IMR-90 (cell line): ENCODE measurements at regions not wholly inside any gene's neighbourhood (a gene's known extent, or its start where the extent isn't known, plus 50 kb on each side); places are given as distances from the start of the nearest gene placed in this dataset.

Experiments
- ATAC-seq: fragments of 200-7000 bp; cut with Tn5 transposase; 2 replicates; pipeline ENCODE4 v1.9.1; 2020; ENCODE audit warnings: low read depth, mild to moderate bottlenecking, moderate library complexity
- BruUV-seq: library from RNA; stranded (reverse); fragments of 400-500 nt; replicated peaks from 2 replicates; lab custom pipeline; 2021; lab: Mats Ljungman, UMichigan
- CTCF ChIA-PET: fragments of 300-600 bp; formaldehyde crosslinking; extraction: SDS; loops from one replicate; lab custom pipeline; 2021; ENCODE audit warnings: antibody characterized with exemption; lab: Yijun Ruan, JAX
- POLR2A ChIA-PET: fragments of 300-600 bp; sonication (Branson Sonifier 250); formaldehyde crosslinking; loops from one replicate; lab custom pipeline; 2022; ENCODE audit warnings: antibody characterized with exemption; ENCODE audit not compliant: unreplicated experiment; lab: Charles Lee
- DNase-seq: peaks from one replicate; pipeline ENCODE4 v3.0.0; 2013
- H2AFZ ChIP-seq: replicated peaks from 2 replicates; pipeline ENCODE3; 2013; ENCODE audit warnings: low read length, mild to moderate bottlenecking; ENCODE audit not compliant: poor library complexity
- H2AK5ac ChIP-seq: 2 replicates; pipeline ENCODE4 v1.6.1; 2013; ENCODE audit warnings: low read depth, low read length, inconsistent platforms
- H2AK9ac ChIP-seq: replicated peaks from 2 replicates; pipeline ENCODE3; 2013; ENCODE audit warnings: mild to moderate bottlenecking, low read depth, low read length, moderate library complexity; ENCODE audit not compliant: poor library complexity
- H2BK120ac ChIP-seq: 2 replicates; pipeline ENCODE4 v1.6.1; 2013; ENCODE audit warnings: low read depth, low read length, inconsistent platforms
- H2BK15ac ChIP-seq: 3 replicates; pipeline ENCODE4 v1.6.1; 2013; ENCODE audit warnings: low read depth, low read length, inconsistent platforms
- H2BK20ac ChIP-seq: 2 replicates; pipeline ENCODE4 v1.6.1; 2013; ENCODE audit warnings: low read depth, mild to moderate bottlenecking, inconsistent platforms, low read length, moderate library complexity
- H2BK5ac ChIP-seq: 2 replicates; pipeline ENCODE4 v1.6.1; 2013; ENCODE audit warnings: mild to moderate bottlenecking, low read depth, low read length, inconsistent platforms; ENCODE audit not compliant: poor library complexity, severe bottlenecking
- H3K14ac ChIP-seq: replicated peaks from 2 replicates; pipeline ENCODE4 v1.6.1; 2013; ENCODE audit warnings: low read depth, low read length, inconsistent platforms
- H3K18ac ChIP-seq: 2 replicates; pipeline ENCODE4 v1.6.1; 2013; ENCODE audit warnings: low read depth, low read length, control low read depth
- H3K23ac ChIP-seq: 2 replicates; pipeline ENCODE4 v1.6.1; 2013; ENCODE audit warnings: low read depth, low read length, inconsistent platforms
- H3K27ac ChIP-seq: 2 replicates; pipeline ENCODE4 v1.5.1; 2013; ENCODE audit warnings: mild to moderate bottlenecking, control low read depth, low read length; ENCODE audit not compliant: insufficient read depth
- H3K27me3 ChIP-seq: 2 replicates; pipeline ENCODE4 v1.6.1; 2013; ENCODE audit warnings: low read length; ENCODE audit not compliant: control insufficient read depth, insufficient read depth
- H3K36me3 ChIP-seq: 2 replicates; pipeline ENCODE4 v1.6.1; 2013; ENCODE audit warnings: low read length, mixed read lengths; ENCODE audit not compliant: control insufficient read depth, insufficient read depth
- H3K4ac ChIP-seq: 2 replicates; pipeline ENCODE4 v1.6.1; 2013; ENCODE audit warnings: low read depth, low read length, inconsistent platforms
- H3K4me1 ChIP-seq: 2 replicates; pipeline ENCODE4 v1.6.1; 2013; ENCODE audit warnings: low read length, mixed read lengths; ENCODE audit not compliant: control insufficient read depth, insufficient read depth
- H3K4me2 ChIP-seq: 2 replicates; pipeline ENCODE4 v1.6.1; 2013; ENCODE audit warnings: low read depth, mild to moderate bottlenecking, control low read depth, low read length, moderate library complexity
- H3K4me3 ChIP-seq: 2 replicates; pipeline ENCODE4 v1.5.1; 2013; ENCODE audit warnings: low read depth, mild to moderate bottlenecking, control low read depth, low read length, moderate library complexity; ENCODE audit not compliant: insufficient read depth
- H3K56ac ChIP-seq: 2 replicates; pipeline ENCODE4 v1.6.1; 2013; ENCODE audit warnings: low read length, inconsistent platforms; ENCODE audit not compliant: insufficient read depth; ENCODE audit errors: extremely low read depth
- H3K79me1 ChIP-seq, 2 experiments: 2 replicates each; pipeline ENCODE4 v1.6.1; 2013; ENCODE audit warnings: low read length in 2 of 2, inconsistent platforms in 1 of 2, low read depth in 1 of 2
- H3K9ac ChIP-seq: 2 replicates; pipeline ENCODE4 v1.6.1; 2013; ENCODE audit warnings: low read depth, low read length, control low read depth
- H3K9me1 ChIP-seq: 2 replicates; pipeline ENCODE4 v1.6.1; 2013; ENCODE audit warnings: low read length, inconsistent platforms; ENCODE audit not compliant: insufficient read depth
- H3K9me3 ChIP-seq: 2 replicates; pipeline ENCODE4 v1.6.1; 2013; ENCODE audit warnings: low read length; ENCODE audit not compliant: control insufficient read depth, insufficient read depth
- H4K20me1 ChIP-seq: 2 replicates; pipeline ENCODE4 v1.6.1; 2013; ENCODE audit warnings: low read length, inconsistent platforms; ENCODE audit not compliant: insufficient read depth
- H4K5ac ChIP-seq: 2 replicates; pipeline ENCODE4 v1.6.1; 2013; ENCODE audit warnings: mild to moderate bottlenecking, low read depth, low read length, control low read depth
- H4K8ac ChIP-seq, 2 experiments: 2 replicates each; pipeline ENCODE4 v1.6.1; 2013; ENCODE audit warnings: low read depth in 2 of 2, low read length in 2 of 2, control low read depth in 1 of 2, inconsistent platforms in 1 of 2
- H4K91ac ChIP-seq: 2 replicates; pipeline ENCODE4 v1.6.1; 2013; ENCODE audit warnings: low read depth, low read length, inconsistent platforms; ENCODE audit not compliant: insufficient read depth
- BHLHE40 ChIP-seq: fragments of 150-350 bp; IDR thresholded peaks from 2 replicates; pipeline ENCODE4 v1.6.1; 2016; ENCODE audit warnings: mild to moderate bottlenecking, low read depth, low read length
- CEBPB ChIP-seq: IDR thresholded peaks from 2 replicates; pipeline ENCODE4 v1.6.1; 2012; ENCODE audit warnings: low read depth, low read length, improper control_type of control experiment
- CHD1 ChIP-seq: IDR thresholded peaks from 2 replicates; pipeline ENCODE4 v1.6.1; 2012; ENCODE audit warnings: low read depth, low read length, improper control_type of control experiment
- CTCF ChIP-seq: conservative IDR thresholded peaks from 2 replicates; pipeline ENCODE4 v1.5.1; 2012; ENCODE audit warnings: mild to moderate bottlenecking, low read depth, low read length, improper control_type of control experiment
- FOS ChIP-seq: fragments of 150-350 bp; IDR thresholded peaks from 2 replicates; pipeline ENCODE4 v1.6.1; 2016; ENCODE audit warnings: low read depth, low read length
- MAFK ChIP-seq: IDR thresholded peaks from 2 replicates; pipeline ENCODE4 v1.6.1; 2012; ENCODE audit warnings: low read depth, low read length, improper control_type of control experiment
- MAZ ChIP-seq: IDR thresholded peaks from 2 replicates; pipeline ENCODE4 v1.6.1; 2012; ENCODE audit warnings: low read depth, mild to moderate bottlenecking, low read length, improper control_type of control experiment, moderate library complexity, borderline replicate concordance
- MXI1 ChIP-seq: IDR thresholded peaks from 2 replicates; pipeline ENCODE4 v1.6.1; 2012; ENCODE audit warnings: low read depth, mild to moderate bottlenecking, low read length, moderate library complexity, borderline replicate concordance
- NFE2L2 ChIP-seq: fragments of 150-350 bp; IDR thresholded peaks from 2 replicates; pipeline ENCODE4 v1.6.1; 2016; ENCODE audit warnings: low read depth, mild to moderate bottlenecking, low read length
- POLR2A ChIP-seq: IDR thresholded peaks from 2 replicates; pipeline ENCODE4 v1.6.1; 2012; ENCODE audit warnings: mild to moderate bottlenecking, low read depth, low read length
- RAD21 ChIP-seq: IDR thresholded peaks from 2 replicates; pipeline ENCODE4 v1.6.1; 2012; ENCODE audit warnings: low read length, improper control_type of control experiment
- RCOR1 ChIP-seq: IDR thresholded peaks from 2 replicates; pipeline ENCODE4 v1.6.1; 2012; ENCODE audit warnings: mild to moderate bottlenecking, low read length, improper control_type of control experiment; ENCODE audit not compliant: insufficient replicate concordance
- RFX5 ChIP-seq: IDR thresholded peaks from 2 replicates; pipeline ENCODE4 v1.8.0; 2012; ENCODE audit warnings: low read depth, mild to moderate bottlenecking, low read length, moderate library complexity
- SMC3 ChIP-seq: fragments of 150-350 bp; IDR thresholded peaks from 2 replicates; pipeline ENCODE4 v1.6.1; 2016; ENCODE audit warnings: low read depth, mild to moderate bottlenecking, antibody characterized with exemption, low read length, moderate library complexity
- WGBS, 2 experiments: methylation state at CpG; one replicate each; pipeline versions ENCODE4 v1.1.5 to v1.1.7; 2013; ENCODE audit warnings: missing lambda C conversion rate in 2 of 2; ENCODE audit not compliant: insufficient read length in 1 of 2; ENCODE audit errors: extremely low coverage in 2 of 2; 5-methylcytosine and 5-hydroxymethylcytosine counted together
- dilution Hi-C: fragments of 300-500 bp; cut with HindIII; formaldehyde crosslinking; loops from one replicate; pipeline ENCODE4 v1.14.3; 2018; ENCODE audit warnings: low sequenced_read_pairs; ENCODE audit not compliant: unreplicated experiment
- in situ Hi-C: fragments of 300-500 bp; cut with MboI; formaldehyde crosslinking; loops from 3 replicates; pipeline ENCODE4 v1.14.3; 2019; ENCODE audit warnings: low sequenced_read_pairs, inconsistent platforms, mixed read lengths
- intact Hi-C: fragments of 100-400 bp; cut with micrococcal nuclease; formaldehyde crosslinking; loops from 2 replicates; pipeline ENCODE4 v1.10.0; 2022
- TF ChIP-seq, protein P1 (sequence below): fragments of 150-350 bp; IDR thresholded peaks from 2 replicates; pipeline ENCODE4 v1.6.1; 2017; ENCODE audit warnings: mild to moderate bottlenecking, antibody characterized with exemption, low read length, low read depth
- TF ChIP-seq, protein P2 (sequence below): fragments of 150-350 bp; IDR thresholded peaks from 2 replicates; pipeline ENCODE4 v1.6.1; 2016; ENCODE audit warnings: low read depth, mild to moderate bottlenecking, low read length, moderate library complexity, borderline replicate concordance

- no peak overlapping the region for H3K56ac ChIP-seq
- H3K27me3 ChIP-seq: no peaks in the 10 kb centered on the region
- H3K9ac ChIP-seq: no peak overlapping the region
- no peaks in the 10 kb centered on the region for H3K79me1 ChIP-seq
- H3K23ac ChIP-seq: no peak overlapping the region
- H4K20me1 ChIP-seq: no peaks in the 10 kb centered on the region
- no peaks in the 10 kb centered on the region for H3K4me1 ChIP-seq
- H2BK20ac ChIP-seq: no peak overlapping the region
- TF ChIP-seq, protein P1, sequence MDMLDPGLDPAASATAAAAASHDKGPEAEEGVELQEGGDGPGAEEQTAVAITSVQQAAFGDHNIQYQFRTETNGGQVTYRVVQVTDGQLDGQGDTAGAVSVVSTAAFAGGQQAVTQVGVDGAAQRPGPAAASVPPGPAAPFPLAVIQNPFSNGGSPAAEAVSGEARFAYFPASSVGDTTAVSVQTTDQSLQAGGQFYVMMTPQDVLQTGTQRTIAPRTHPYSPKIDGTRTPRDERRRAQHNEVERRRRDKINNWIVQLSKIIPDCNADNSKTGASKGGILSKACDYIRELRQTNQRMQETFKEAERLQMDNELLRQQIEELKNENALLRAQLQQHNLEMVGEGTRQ: no peak
- no peak for TF ChIP-seq RFX5
- no peak for TF ChIP-seq POLR2A
- no peak for TF ChIP-seq NFE2L2
- no peak for TF ChIP-seq CTCF
- TF ChIP-seq FOS: no peak
- TF ChIP-seq MXI1: no peak
- TF ChIP-seq CHD1: no peak
- TF ChIP-seq, protein P2, sequence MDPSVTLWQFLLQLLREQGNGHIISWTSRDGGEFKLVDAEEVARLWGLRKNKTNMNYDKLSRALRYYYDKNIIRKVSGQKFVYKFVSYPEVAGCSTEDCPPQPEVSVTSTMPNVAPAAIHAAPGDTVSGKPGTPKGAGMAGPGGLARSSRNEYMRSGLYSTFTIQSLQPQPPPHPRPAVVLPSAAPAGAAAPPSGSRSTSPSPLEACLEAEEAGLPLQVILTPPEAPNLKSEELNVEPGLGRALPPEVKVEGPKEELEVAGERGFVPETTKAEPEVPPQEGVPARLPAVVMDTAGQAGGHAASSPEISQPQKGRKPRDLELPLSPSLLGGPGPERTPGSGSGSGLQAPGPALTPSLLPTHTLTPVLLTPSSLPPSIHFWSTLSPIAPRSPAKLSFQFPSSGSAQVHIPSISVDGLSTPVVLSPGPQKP: no peak
- no peak for TF ChIP-seq MAZ
- TF ChIP-seq SMC3: no peak
- no peak for TF ChIP-seq RAD21
- TF ChIP-seq BHLHE40: no peak
- TF ChIP-seq MAFK: no peak
- no peak for TF ChIP-seq CEBPB
- no peak for TF ChIP-seq RCOR1
- CTCF ChIA-PET: no interaction called here
- no peak overlapping the region for H3K4me3 ChIP-seq
- H2BK15ac ChIP-seq: no peak overlapping the region
- H4K91ac ChIP-seq: no peak overlapping the region
- dilution Hi-C loops: no loop called here
- no peak overlapping the region for H4K5ac ChIP-seq
- no peak overlapping the region for H2AK9ac ChIP-seq
- no peak overlapping the region for H2AFZ ChIP-seq
- no TSS peak for BruUV-seq
- H3K27ac ChIP-seq: no peak overlapping the region
- POLR2A ChIA-PET: no interaction called here
- H3K36me3 ChIP-seq: no peaks in the 10 kb centered on the region
- ATAC-seq: no peak
- intact Hi-C loops: no loop called here
- no peak overlapping the region for H3K14ac ChIP-seq
- no peaks in the 10 kb centered on the region for H3K9me3 ChIP-seq
- no peak overlapping the region for H2AK5ac ChIP-seq
- no peak overlapping the region for H2BK5ac ChIP-seq
- H3K4ac ChIP-seq: no peak overlapping the region
- H3K4me2 ChIP-seq: no peak overlapping the region
- no peak overlapping the region for H2BK120ac ChIP-seq
- H3K9me1 ChIP-seq: no peaks in the 10 kb centered on the region
- DNase-seq: no peak
- no CpG with 5 or more reads among the region's 5 CpGs for WGBS, 2 experiments
- no peak overlapping the region for H3K18ac ChIP-seq
- in situ Hi-C loops: no loop called here
- H4K8ac ChIP-seq: no peak overlapping the region
Observed at GRCh38 chr4:147401221-147401620, 79.7 kb upstream of the EDNRA start.
